ENCODE measurements at regions not wholly inside any gene's neighbourhood (a gene's known extent, or its start where the extent isn't known, plus 50 kb on each side); places are given as distances from the start of the nearest gene placed in this dataset.

DNA sequence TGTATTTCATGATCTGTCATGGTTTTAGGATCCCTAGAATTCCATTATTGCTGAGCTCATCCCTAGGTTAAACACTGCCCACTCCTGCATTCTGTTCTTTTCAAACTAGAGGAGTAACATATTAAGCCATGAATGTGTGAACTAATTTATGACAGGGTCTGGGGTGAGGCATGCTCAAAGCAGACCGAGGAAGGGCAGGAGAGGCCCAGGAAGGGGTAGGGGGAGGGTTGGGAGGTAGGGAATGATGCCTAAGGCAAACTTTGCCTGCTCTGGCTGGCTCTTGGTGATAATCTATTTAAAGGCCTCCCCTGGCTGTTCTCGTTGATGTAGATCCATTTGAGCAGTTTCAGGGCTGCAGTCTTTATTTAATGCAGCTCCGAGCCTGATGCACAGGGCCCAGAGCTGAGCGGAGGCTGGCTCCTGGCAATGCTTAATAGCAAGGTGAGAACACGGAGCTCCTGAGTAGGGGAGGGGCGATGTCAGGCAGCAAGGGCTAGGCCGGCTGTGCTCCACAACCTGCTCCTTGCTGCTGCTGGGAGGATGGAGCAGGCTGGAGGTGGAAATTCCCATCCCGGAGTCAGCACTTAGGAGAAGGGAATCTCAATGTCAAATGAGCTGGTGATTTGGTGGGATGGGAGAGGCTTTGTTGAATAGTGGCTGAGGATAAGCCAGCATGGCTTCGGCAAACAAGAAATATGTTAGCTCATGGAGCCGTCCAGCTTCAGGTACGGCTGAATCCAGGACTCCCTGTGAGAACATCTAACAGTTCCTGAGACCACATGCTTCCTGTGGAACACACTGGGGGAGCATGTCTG is 73.2 kb upstream of the UNC5A start:
- Mint-ChIP-seq H3K4me1 (ENCODE audit: unreplicated experiment) (no peaks in the 10 kb centered on the region), H3K9me3 (ENCODE audit: unreplicated experiment) (no peaks in the 10 kb centered on the region), H3K27me3 (ENCODE audit: unreplicated experiment) (peaks cover 54% of the 10 kb centered on the region), H3K36me3 (ENCODE audit: unreplicated experiment) (no peaks in the 10 kb centered on the region), H3K4me3 (ENCODE audit: unreplicated experiment) (no peak overlapping the region), H3K27ac (ENCODE audit: unreplicated experiment) (no peak overlapping the region)
- peak; percentile 75 for DNase-seq (ENCODE audit: extremely low spot score, unreplicated experiment)
- TF ChIP-seq, protein P1, sequence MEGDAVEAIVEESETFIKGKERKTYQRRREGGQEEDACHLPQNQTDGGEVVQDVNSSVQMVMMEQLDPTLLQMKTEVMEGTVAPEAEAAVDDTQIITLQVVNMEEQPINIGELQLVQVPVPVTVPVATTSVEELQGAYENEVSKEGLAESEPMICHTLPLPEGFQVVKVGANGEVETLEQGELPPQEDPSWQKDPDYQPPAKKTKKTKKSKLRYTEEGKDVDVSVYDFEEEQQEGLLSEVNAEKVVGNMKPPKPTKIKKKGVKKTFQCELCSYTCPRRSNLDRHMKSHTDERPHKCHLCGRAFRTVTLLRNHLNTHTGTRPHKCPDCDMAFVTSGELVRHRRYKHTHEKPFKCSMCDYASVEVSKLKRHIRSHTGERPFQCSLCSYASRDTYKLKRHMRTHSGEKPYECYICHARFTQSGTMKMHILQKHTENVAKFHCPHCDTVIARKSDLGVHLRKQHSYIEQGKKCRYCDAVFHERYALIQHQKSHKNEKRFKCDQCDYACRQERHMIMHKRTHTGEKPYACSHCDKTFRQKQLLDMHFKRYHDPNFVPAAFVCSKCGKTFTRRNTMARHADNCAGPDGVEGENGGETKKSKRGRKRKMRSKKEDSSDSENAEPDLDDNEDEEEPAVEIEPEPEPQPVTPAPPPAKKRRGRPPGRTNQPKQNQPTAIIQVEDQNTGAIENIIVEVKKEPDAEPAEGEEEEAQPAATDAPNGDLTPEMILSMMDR (IDR thresholded peaks at IDR 0.05): no peak

DNA sequence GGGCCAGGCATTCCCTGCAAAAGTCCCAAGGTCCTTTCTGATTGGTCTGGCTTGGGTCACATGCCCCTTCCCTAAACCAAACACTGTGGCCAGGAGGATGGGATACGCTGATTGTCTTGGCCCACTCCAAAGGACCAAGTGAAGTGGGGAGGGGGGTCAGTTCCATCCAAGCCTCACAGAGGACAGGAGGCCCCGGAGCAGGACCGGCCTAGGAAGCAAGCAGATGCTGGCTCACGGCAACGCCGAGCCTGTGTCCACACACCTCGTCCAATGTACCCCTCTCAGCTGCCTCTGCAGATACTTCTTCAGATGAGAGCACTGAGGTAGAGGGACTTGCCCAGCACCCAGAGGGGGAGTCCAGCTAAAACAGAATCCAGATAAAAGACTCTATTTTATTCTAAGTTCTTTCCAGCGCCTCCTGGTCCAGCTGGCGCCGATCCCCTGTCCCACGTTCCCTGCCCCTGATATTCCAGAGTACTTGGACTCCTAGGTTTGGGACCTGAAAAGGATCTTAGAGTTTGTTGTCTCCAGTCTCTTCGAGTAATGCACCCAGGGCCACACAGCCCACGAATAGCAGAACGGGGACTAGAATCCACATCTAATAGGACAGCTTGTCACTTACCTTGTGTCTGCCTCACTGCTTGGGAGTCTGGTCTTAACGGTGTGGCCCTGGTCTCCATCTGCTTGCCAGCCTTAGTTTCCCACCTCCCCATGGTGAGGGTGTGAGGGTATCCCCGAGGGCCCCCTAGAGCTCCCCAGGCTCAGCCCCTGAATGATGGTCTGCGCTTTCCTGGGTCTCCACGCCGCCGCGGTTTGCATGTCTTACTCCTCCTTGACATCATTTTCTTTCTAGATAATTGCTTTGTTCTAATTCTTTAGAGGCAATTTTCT is 72.4 kb upstream of the UNC5A start:
- TF ChIP-seq, protein P1 (IDR thresholded peaks at IDR 0.05): no peak
- H3K27me3 Mint-ChIP-seq (ENCODE audit: unreplicated experiment): peaks cover 57% of the 10 kb centered on the region
- peak; percentile 75 for DNase-seq (ENCODE audit: extremely low spot score, unreplicated experiment)

DNA sequence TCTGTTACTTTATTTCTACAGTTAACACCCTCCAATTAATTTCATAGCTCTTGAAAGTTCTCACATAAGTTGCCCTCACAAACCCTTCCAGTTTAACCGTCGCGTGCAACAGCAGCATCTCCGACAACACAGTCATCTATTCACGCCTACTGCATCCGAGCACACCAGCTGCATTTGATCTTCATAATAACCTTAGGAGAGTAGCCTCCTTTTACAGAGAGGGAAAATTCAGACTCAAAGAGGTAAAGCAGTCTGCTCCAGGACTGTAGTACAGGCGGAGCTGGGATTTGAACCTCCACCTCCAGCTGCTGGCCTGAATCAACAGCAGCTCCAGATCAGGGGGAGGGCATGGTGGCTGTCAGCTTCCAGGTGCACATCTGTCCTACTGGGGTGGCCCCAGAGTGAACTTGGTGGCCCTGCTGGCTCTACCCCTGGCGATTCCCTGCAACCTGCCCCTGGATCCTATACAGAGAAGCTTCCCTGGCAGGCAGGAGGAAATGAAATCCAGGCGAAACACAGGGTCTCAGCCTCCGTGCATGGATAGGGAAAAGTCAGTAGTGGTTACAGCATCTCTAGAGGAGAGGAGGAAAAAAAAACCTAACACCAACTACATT is 71.6 kb upstream of the UNC5A start:
- TF ChIP-seq, protein P1 (IDR thresholded peaks at IDR 0.05): no peak
- Mint-ChIP-seq H3K27me3 (ENCODE audit: unreplicated experiment) (peaks cover 59% of the 10 kb centered on the region), H3K27ac (ENCODE audit: unreplicated experiment) (no peak overlapping the region), H3K4me3 (ENCODE audit: unreplicated experiment) (no peak overlapping the region), H3K9me3 (ENCODE audit: unreplicated experiment) (no peaks in the 10 kb centered on the region), H3K4me1 (ENCODE audit: unreplicated experiment) (peaks cover 2% of the 10 kb centered on the region), H3K36me3 (ENCODE audit: unreplicated experiment) (no peaks in the 10 kb centered on the region)
- DNase-seq (ENCODE audit: extremely low spot score, unreplicated experiment): peak; percentile 36

More for the DNA sequence above, 72.4 kb upstream of the UNC5A start:
- H3K36me3 Mint-ChIP-seq (ENCODE audit: unreplicated experiment): no peaks in the 10 kb centered on the region
- H3K4me1 Mint-ChIP-seq (ENCODE audit: unreplicated experiment): no peaks in the 10 kb centered on the region
- no peaks in the 10 kb centered on the region for H3K9me3 Mint-ChIP-seq (ENCODE audit: unreplicated experiment)
- no peak overlapping the region for H3K4me3 Mint-ChIP-seq (ENCODE audit: unreplicated experiment)
- H3K27ac Mint-ChIP-seq (ENCODE audit: unreplicated experiment): no peak overlapping the region

DNA sequence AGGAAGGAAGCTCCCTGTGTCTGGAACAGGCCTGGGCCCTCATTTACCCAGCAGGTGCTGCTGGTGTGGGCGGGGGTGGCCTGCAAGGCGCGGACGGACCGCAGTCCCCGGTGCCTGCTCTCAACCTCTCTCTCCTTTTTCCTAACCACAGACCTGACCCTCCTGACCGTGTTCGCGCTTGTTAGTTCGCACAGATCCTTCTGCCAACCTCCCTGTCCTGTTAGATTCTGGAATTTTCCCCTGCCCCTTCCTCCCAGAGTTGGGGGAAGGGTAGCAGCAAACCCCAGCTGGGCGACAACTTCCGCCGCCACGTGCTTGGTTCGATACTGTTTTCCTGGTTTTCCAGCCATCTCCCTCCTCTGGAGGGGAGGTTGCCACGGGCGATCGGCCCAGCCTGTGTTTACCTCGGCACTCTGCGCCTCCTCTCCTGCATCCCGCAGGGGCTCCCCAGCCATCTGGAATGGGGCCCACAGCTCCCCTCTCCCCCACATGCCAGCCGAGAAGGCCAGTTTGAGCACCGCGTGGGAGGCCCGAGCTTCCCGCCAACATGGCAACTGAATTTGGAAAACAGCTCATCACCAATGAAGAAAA is 70.8 kb upstream of the UNC5A start:
- Mint-ChIP-seq H3K27me3 (ENCODE audit: unreplicated experiment) (peaks cover 67% of the 10 kb centered on the region), H3K4me3 (ENCODE audit: unreplicated experiment) (no peak overlapping the region), H3K36me3 (ENCODE audit: unreplicated experiment) (no peaks in the 10 kb centered on the region), H3K27ac (ENCODE audit: unreplicated experiment) (no peak overlapping the region), H3K9me3 (ENCODE audit: unreplicated experiment) (no peaks in the 10 kb centered on the region), H3K4me1 (ENCODE audit: unreplicated experiment) (peaks cover 4% of the 10 kb centered on the region)
- TF ChIP-seq, protein P1 (IDR thresholded peaks at IDR 0.05): no peak
- peak; percentile 81 for DNase-seq (ENCODE audit: extremely low spot score, unreplicated experiment)

All from osteocyte (in vitro differentiated cells).